ENCODE measurements at regions not wholly inside any gene's neighbourhood (a gene's known extent, or its start where the extent isn't known, plus 50 kb on each side); places are given as distances from the start of the nearest gene placed in this dataset.

DNA sequence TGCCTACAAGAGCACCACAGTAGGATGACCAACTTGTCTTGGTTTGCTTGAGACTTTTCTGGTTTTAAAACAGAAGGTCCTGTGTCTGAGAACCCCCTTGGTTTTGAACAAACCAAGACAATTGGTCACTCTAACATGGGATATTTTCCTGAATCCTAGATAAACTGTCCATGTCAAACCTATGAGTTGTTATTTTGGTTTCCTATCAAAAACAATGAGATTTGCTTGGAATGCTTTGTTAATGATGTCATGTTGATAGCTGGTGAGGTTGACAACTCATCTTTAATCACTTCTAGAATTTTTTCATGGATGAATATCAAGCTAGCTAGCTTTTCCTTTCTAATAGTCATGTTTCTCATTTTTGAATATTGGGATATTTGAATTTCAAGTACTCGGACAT lies 518.3 kb upstream of the ARX start:
- TF ChIP-seq SMARCC2 (IDR thresholded peaks at IDR 0.05; ENCODE audit: low read depth) (no peak), SREBF2 (CRISPR knock-in tag; IDR thresholded peaks at IDR 0.05) (no peak), TBP (optimal IDR thresholded peaks at IDR 0.05; ENCODE audit: low read depth, low read length) (no peak), RBM17 (IDR thresholded peaks at IDR 0.05; ENCODE audit: borderline replicate concordance, low read depth, low read length) (no peak)

Measured in K562 (cell line).